H9 (cell line): ENCODE measurements at regions not wholly inside any gene's neighbourhood (a gene's known extent, or its start where the extent isn't known, plus 50 kb on each side); places are given as distances from the start of the nearest gene placed in this dataset.

Experiments used
- DNase-seq: peaks from one replicate; pipeline ENCODE4 v3.0.0-alpha.2; 2017
- H2AFZ ChIP-seq: one replicate; pipeline ENCODE4 v1.6.1; 2013; ENCODE audit warnings: mild to moderate bottlenecking, low read length, control low read depth, moderate library complexity
- H2AK5ac ChIP-seq: 2 replicates; pipeline ENCODE4 v1.6.1; 2013; ENCODE audit warnings: low read length, control low read depth, mixed read lengths; ENCODE audit not compliant: insufficient read length
- H2BK120ac ChIP-seq: one replicate; pipeline ENCODE4 v1.6.1; 2013; ENCODE audit warnings: low read depth, mild to moderate bottlenecking, low read length, control low read depth, inconsistent platforms; ENCODE audit not compliant: poor library complexity, severe bottlenecking
- H2BK12ac ChIP-seq: 2 replicates; pipeline ENCODE4 v1.6.1; 2013; ENCODE audit warnings: low read length, control low read depth, mixed read lengths, low read depth; ENCODE audit not compliant: insufficient read length
- H2BK15ac ChIP-seq: 2 replicates; pipeline ENCODE4 v1.6.1; 2013; ENCODE audit warnings: low read depth, low read length, control low read depth
- H2BK20ac ChIP-seq: one replicate; pipeline ENCODE4 v1.6.1; 2013; ENCODE audit warnings: low read depth, mild to moderate bottlenecking, low read length, control low read depth, inconsistent platforms; ENCODE audit not compliant: poor library complexity, severe bottlenecking
- H2BK5ac ChIP-seq: 2 replicates; pipeline ENCODE4 v1.6.1; 2013; ENCODE audit warnings: low read length, control low read depth, mixed read lengths; ENCODE audit not compliant: insufficient read length
- H3K14ac ChIP-seq: 2 replicates; pipeline ENCODE4 v1.6.1; 2013; ENCODE audit warnings: low read length, control low read depth; ENCODE audit not compliant: insufficient read depth
- H3K18ac ChIP-seq: 2 replicates; pipeline ENCODE4 v1.6.1; 2013; ENCODE audit warnings: low read depth, mild to moderate bottlenecking, mixed read lengths, low read length, control low read depth; ENCODE audit not compliant: insufficient read length
- H3K23ac ChIP-seq: 2 replicates; pipeline ENCODE4 v1.6.1; 2013; ENCODE audit warnings: low read length, control low read depth, mixed read lengths, low read depth; ENCODE audit not compliant: insufficient read length
- H3K23me2 ChIP-seq: 2 replicates; pipeline ENCODE4 v1.6.1; 2013; ENCODE audit warnings: low read depth, mild to moderate bottlenecking, mixed read lengths, low read length, control low read depth; ENCODE audit not compliant: insufficient read length, poor library complexity, severe bottlenecking
- H3K27ac ChIP-seq: 2 replicates; pipeline ENCODE4 v1.5.1; 2013; ENCODE audit warnings: low read length, control low read depth, mixed read lengths, low read depth; ENCODE audit not compliant: insufficient read length
- H3K27me3 ChIP-seq: 2 replicates; pipeline ENCODE4 v1.6.1; 2013; ENCODE audit warnings: low read length, control low read depth, inconsistent platforms; ENCODE audit not compliant: insufficient read depth
- H3K4ac ChIP-seq: 2 replicates; pipeline ENCODE4 v1.6.1; 2013; ENCODE audit warnings: low read depth, mild to moderate bottlenecking, control low read depth, inconsistent platforms, low read length, moderate library complexity
- H3K4me1 ChIP-seq: 2 replicates; pipeline ENCODE4 v1.6.1; 2013; ENCODE audit warnings: low read length, control low read depth, inconsistent platforms; ENCODE audit not compliant: insufficient read depth
- H3K4me2 ChIP-seq: 2 replicates; pipeline ENCODE4 v1.6.1; 2013; ENCODE audit warnings: low read length, control low read depth, mixed read lengths; ENCODE audit not compliant: insufficient read length, insufficient read depth
- H3K56ac ChIP-seq: 2 replicates; pipeline ENCODE4 v1.6.1; 2013; ENCODE audit warnings: low read depth, mild to moderate bottlenecking, mixed read lengths, low read length, control low read depth; ENCODE audit not compliant: insufficient read length
- H3K79me1 ChIP-seq: 2 replicates; pipeline ENCODE4 v1.6.1; 2013; ENCODE audit warnings: low read depth, mild to moderate bottlenecking, moderate library complexity, low read length, control low read depth, inconsistent platforms; ENCODE audit not compliant: insufficient read depth, poor library complexity, severe bottlenecking
- H3K79me2 ChIP-seq: 2 replicates; pipeline ENCODE4 v1.6.1; 2013; ENCODE audit warnings: low read length, control low read depth, inconsistent platforms; ENCODE audit not compliant: insufficient read depth
- H3K9ac ChIP-seq: 2 replicates; pipeline ENCODE4 v1.6.1; 2013; ENCODE audit warnings: low read length, control low read depth, mixed read lengths; ENCODE audit not compliant: insufficient read length; ENCODE audit errors: extremely low read depth
- H3K9me3 ChIP-seq: one replicate; pipeline ENCODE4 v1.6.1; 2013; ENCODE audit warnings: low read depth, low read length, inconsistent platforms; ENCODE audit not compliant: control insufficient read depth
- H3T11ph ChIP-seq: one replicate; pipeline ENCODE4 v1.6.1; 2013; ENCODE audit warnings: mild to moderate bottlenecking, low read length, control low read depth, inconsistent platforms
- H4K20me1 ChIP-seq: one replicate; pipeline ENCODE4 v1.6.1; 2013; ENCODE audit not compliant: control insufficient read depth, insufficient read length, insufficient read depth
- H4K5ac ChIP-seq: 2 replicates; pipeline ENCODE4 v1.6.1; 2013; ENCODE audit warnings: low read depth, mild to moderate bottlenecking, mixed read lengths, low read length, control low read depth; ENCODE audit not compliant: insufficient read length
- H4K8ac ChIP-seq: replicated peaks from 2 replicates; pipeline ENCODE4 v1.6.1; 2013; ENCODE audit warnings: low read length, control low read depth, mixed read lengths, low read depth; ENCODE audit not compliant: insufficient read length
- H4K91ac ChIP-seq: 2 replicates; pipeline ENCODE4 v1.6.1; 2013; ENCODE audit warnings: low read depth, mild to moderate bottlenecking, moderate library complexity, mixed read lengths, low read length, control low read depth; ENCODE audit not compliant: insufficient read length
- H3K27ac Mint-ChIP-seq, 3 experiments: 2 replicates in 2 of 3; 3 replicates in 1 of 3; pipeline ENCODE4 v1.8.0; 2020 to 2021; ENCODE audit warnings: mixed read lengths in 3 of 3, mild to moderate bottlenecking in 1 of 3, moderate library complexity in 1 of 3
- H3K27me3 Mint-ChIP-seq: 2 replicates; pipeline ENCODE4 v1.8.0; 2021; ENCODE audit warnings: low read depth, mild to moderate bottlenecking, moderate library complexity, mixed read lengths
- H3K36me3 Mint-ChIP-seq, 3 experiments: 2 replicates in 2 of 3; 3 replicates in 1 of 3; pipeline ENCODE4 v1.8.0; 2020 to 2021; ENCODE audit warnings: low read depth in 3 of 3, mixed read lengths in 3 of 3; ENCODE audit not compliant: insufficient read depth in 1 of 3
- H3K4me1 Mint-ChIP-seq, 2 experiments: 2 replicates each; pipeline ENCODE4 v1.8.0; 2020; ENCODE audit warnings: mixed read lengths in 2 of 2
- H3K4me3 Mint-ChIP-seq, 2 experiments: 2 replicates in 1 of 2; 3 replicates in 1 of 2; pipeline ENCODE4 v1.8.0; 2020 to 2021; ENCODE audit warnings: mild to moderate bottlenecking in 2 of 2, mixed read lengths in 2 of 2, moderate library complexity in 1 of 2
- H3K9me3 Mint-ChIP-seq, 2 experiments: 2 replicates in 1 of 2; 3 replicates in 1 of 2; pipeline ENCODE4 v1.8.0; 2020; ENCODE audit warnings: mild to moderate bottlenecking in 2 of 2, mixed read lengths in 2 of 2, moderate library complexity in 1 of 2
- CTCF ChIP-seq: fragments of 200-600 bp; sonication (generic); conservative IDR thresholded peaks from 3 replicates; pipeline ENCODE4 v1.8.0; 2021; ENCODE audit warnings: antibody characterized with exemption, mild to moderate bottlenecking
- WGBS: extraction: QIAGEN DNeasy Blood & Tissue Kit; methylation state at CpG from one replicate; pipeline ENCODE4 v1.1.7; 2013; ENCODE audit warnings: missing lambda C conversion rate, low lambda C conversion rate, mixed read lengths; ENCODE audit not compliant: insufficient read length; ENCODE audit errors: extremely low coverage; 5-methylcytosine and 5-hydroxymethylcytosine counted together

- no peak for DNase-seq
- H3K27ac Mint-ChIP-seq, result peak overlapping the region in 2 of 3 experiments; percentile 2 to 92; a peak in 4 of 7 replicates
- peaks cover 8% of the 10 kb centered on the region in 2 experiments for H3K4me1 Mint-ChIP-seq
- TF ChIP-seq CTCF, result no peak
- Histone ChIP-seq H3K14ac (no peak overlapping the region), H3K23ac (no peak overlapping the region), H3K79me1 (no peaks in the 10 kb centered on the region), H3K23me2 (no peaks in the 10 kb centered on the region), H2BK12ac (no peak overlapping the region), H2BK15ac (no peak overlapping the region), H3K9ac (no peak overlapping the region), H2AFZ (no peak overlapping the region), H4K8ac (no peak overlapping the region), H3K56ac (no peak overlapping the region), H2BK120ac (no peak overlapping the region), H3K18ac (no peak overlapping the region), H3T11ph (no peak overlapping the region), H4K5ac (no peak overlapping the region), H2AK5ac (no peak overlapping the region), H3K27ac (no peak overlapping the region), H3K4me2 (no peak overlapping the region), H3K4me1 (no peaks in the 10 kb centered on the region), H2BK5ac (no peak overlapping the region), H2BK20ac (no peak overlapping the region), H4K91ac (no peak overlapping the region), H4K20me1 (no peaks in the 10 kb centered on the region), H3K9me3 (no peaks in the 10 kb centered on the region), H3K4ac (no peak overlapping the region), H3K27me3 (no peaks in the 10 kb centered on the region), H3K79me2 (no peaks in the 10 kb centered on the region)
- peaks cover 20 to 26% of the 10 kb centered on the region in 2 experiments for H3K9me3 Mint-ChIP-seq
- WGBS, result no CpG with 5 or more reads among the region's 5 CpGs
- peaks cover 4 to 11% (median 7%) of the 10 kb centered on the region in 3 experiments; a peak in 6 of 7 replicates for H3K36me3 Mint-ChIP-seq
- H3K4me3 Mint-ChIP-seq, result no peak overlapping the region; a peak in 1 of 5 replicates
- peaks cover 6% of the 10 kb centered on the region; the same call in 1 of the 2 replicates for H3K27me3 Mint-ChIP-seq
Measured at GRCh38 chr6:169852504-169853195, 101.2 kb downstream of the ERMARD start.
